GM12878 (cell line): ENCODE measurements at regions not wholly inside any gene's neighbourhood (a gene's known extent, or its start where the extent isn't known, plus 50 kb on each side); places are given as distances from the start of the nearest gene placed in this dataset.

ENCODE experiments used
- ATAC-seq: fragments of 200-7000 bp; cut with Tn5 transposase; 3 replicates; pipeline ENCODE4 v1.9.1; 2020; ENCODE audit warnings: mild to moderate bottlenecking, moderate library complexity
- BruUV-seq: library from RNA; stranded (reverse); fragments of 400-500 nt; replicated peaks from 2 replicates; lab custom pipeline; 2021; lab: Mats Ljungman, UMichigan
- CTCF ChIA-PET: fragments of 300-600 bp; sonication (Branson Sonifier 250); formaldehyde crosslinking; extraction: SDS; loops from one replicate; lab custom pipeline; 2021; ENCODE audit warnings: inconsistent platforms; lab: Yijun Ruan, JAX
- POLR2A ChIA-PET: fragments of 350-600 bp; formaldehyde crosslinking; extraction: SDS; loops from one replicate; lab custom pipeline; 2021; ENCODE audit warnings: inconsistent platforms; lab: Charles Lee
- RAD21 ChIA-PET: fragments of 300-600 bp; sonication (Branson Sonifier 250); formaldehyde crosslinking; loops from one replicate; lab custom pipeline; 2023; ENCODE audit warnings: antibody characterized with exemption; ENCODE audit not compliant: unreplicated experiment; lab: Charles Lee
- SMC1A ChIA-PET: fragments of 300-600 bp; sonication (Branson Sonifier 250); formaldehyde crosslinking; loops from one replicate; lab custom pipeline; 2023; ENCODE audit not compliant: unreplicated experiment, uncharacterized antibody; lab: Charles Lee
- DNase-seq: peaks from one replicate; pipeline ENCODE4 v3.0.0-alpha.2; 2011; ENCODE audit warnings: low read depth, low spot score
- FAIRE-seq: peaks from 3 replicates; lab custom pipeline; 2011; peaks lifted over from hg19 to GRCh38; lab: Jason Lieb, UNC
- H2AFZ ChIP-seq: 2 replicates; pipeline ENCODE4 v1.6.0; 2011; ENCODE audit warnings: low read depth, low read length, control low read depth; ENCODE audit not compliant: control insufficient read depth
- H3K27ac ChIP-seq: 2 replicates; pipeline ENCODE4 v1.5.1; 2011; ENCODE audit warnings: control low read depth; ENCODE audit not compliant: control insufficient read depth, insufficient read depth
- H3K27me3 ChIP-seq, 2 experiments: replicated peaks in 1 of 2; 2 replicates each; pipeline versions ENCODE4 v1.6.0 to v1.6.1; 2011; ENCODE audit warnings: low read length in 1 of 2; ENCODE audit not compliant: control insufficient read depth in 2 of 2, insufficient read depth in 2 of 2
- H3K36me3 ChIP-seq, 2 experiments: 2 replicates each; pipeline ENCODE4 v1.5.1; 2011; ENCODE audit warnings: low read length in 1 of 2; ENCODE audit not compliant: control insufficient read depth in 2 of 2, insufficient read depth in 2 of 2
- H3K4me1 ChIP-seq: 2 replicates; pipeline ENCODE4 v1.6.1; 2011; ENCODE audit warnings: mild to moderate bottlenecking, low read length, moderate library complexity, mixed read lengths; ENCODE audit not compliant: control insufficient read depth, insufficient read depth
- H3K4me2 ChIP-seq: 2 replicates; pipeline ENCODE4 v1.6.0; 2011; ENCODE audit warnings: control low read depth; ENCODE audit not compliant: control insufficient read depth, insufficient read depth
- H3K4me3 ChIP-seq: fragments of 200-600 bp; sonication (generic); 2 replicates; pipeline ENCODE4 v1.5.1; 2016
- H3K79me2 ChIP-seq: 2 replicates; pipeline ENCODE4 v1.6.0; 2011; ENCODE audit warnings: low read length; ENCODE audit not compliant: control insufficient read depth, insufficient read depth
- H3K9ac ChIP-seq: 2 replicates; pipeline ENCODE4 v1.8.0; 2011; ENCODE audit warnings: low read length, control low read depth, mixed read lengths; ENCODE audit not compliant: control insufficient read depth, insufficient read depth
- H3K9me3 ChIP-seq: replicated peaks from 3 replicates; pipeline ENCODE4 v1.5.1; 2011; ENCODE audit warnings: mild to moderate bottlenecking, low read length; ENCODE audit not compliant: control insufficient read depth, insufficient read depth
- H4K20me1 ChIP-seq: 2 replicates; pipeline ENCODE4 v1.6.0; 2011; ENCODE audit not compliant: control insufficient read depth, insufficient read depth
- CREB1 ChIP-seq: IDR thresholded peaks from 2 replicates; pipeline ENCODE4 v1.6.1; 2012; ENCODE audit warnings: low read depth, mild to moderate bottlenecking, inconsistent platforms
- FOXM1 ChIP-seq: IDR thresholded peaks from 2 replicates; pipeline ENCODE4 v1.6.1; 2012; ENCODE audit warnings: low read depth, mild to moderate bottlenecking, inconsistent platforms, low read length, moderate library complexity
- JUND ChIP-seq: IDR thresholded peaks from 2 replicates; pipeline ENCODE4 v1.6.1; 2012; ENCODE audit warnings: low read depth, mild to moderate bottlenecking, low read length, improper control_type of control experiment, moderate library complexity
- NRF1 ChIP-seq: conservative IDR thresholded peaks from 2 replicates; pipeline ENCODE4 v1.6.1; 2011; ENCODE audit warnings: mild to moderate bottlenecking, low read depth, low read length, improper control_type of control experiment
- PAX5 ChIP-seq: IDR thresholded peaks from 2 replicates; pipeline ENCODE4 v1.6.1; 2011; ENCODE audit warnings: low read depth, low read length, borderline replicate concordance
- SMC3 ChIP-seq: IDR thresholded peaks from 2 replicates; pipeline ENCODE4 v1.6.1; 2011; ENCODE audit warnings: low read length, improper control_type of control experiment, borderline replicate concordance
- SP1 ChIP-seq: IDR thresholded peaks from one replicate; pipeline ENCODE4 v1.6.1; 2011; ENCODE audit warnings: low read depth, low read length
- SREBF2 ChIP-seq: IDR thresholded peaks from 2 replicates; pipeline ENCODE4 v1.6.1; 2012; ENCODE audit warnings: mild to moderate bottlenecking, low read length
- WGBS: methylation state at CpG from one replicate; pipeline ENCODE4 v1.1.6; 2016; ENCODE audit warnings: low lambda C conversion rate; ENCODE audit not compliant: insufficient replicate concordance, insufficient coverage; ENCODE audit errors: missing lambda C conversion rate; 5-methylcytosine and 5-hydroxymethylcytosine counted together
- in situ Hi-C: fragments of 300-500 bp; cut with MboI; formaldehyde crosslinking; loops from 9 replicates; pipeline ENCODE4 v1.14.3; 2018; ENCODE audit warnings: mixed read lengths
- intact Hi-C: fragments of 100-400 bp; cut with micrococcal nuclease; formaldehyde crosslinking; loops from one replicate; pipeline ENCODE4 v1.14.2; 2022; ENCODE audit not compliant: unreplicated experiment
- TF ChIP-seq, protein P1 (sequence below): fragments of 450-650 bp; IDR thresholded peaks from 2 replicates; pipeline ENCODE4 v1.6.1; 2018; ENCODE audit warnings: borderline replicate concordance, mild to moderate bottlenecking; ENCODE audit not compliant: partially characterized antibody
- TF ChIP-seq, protein P2 (sequence below), 3 experiments: IDR thresholded peaks in 2 of 3; conservative IDR thresholded peaks in 1 of 3; 2 replicates each; pipeline ENCODE4 v1.5.1; 2011; ENCODE audit warnings: low read depth in 3 of 3, low read length in 3 of 3, mild to moderate bottlenecking in 3 of 3, control low read depth in 2 of 3, moderate library complexity in 2 of 3, inconsistent platforms in 1 of 3, mixed read lengths in 1 of 3; ENCODE audit not compliant: control insufficient read depth in 2 of 3, insufficient read depth in 1 of 3; ENCODE audit errors: extremely low read depth in 1 of 3
- TF ChIP-seq, protein P3 (sequence below): fragments of 450-650 bp; IDR thresholded peaks from 2 replicates; pipeline ENCODE4 v1.6.1; 2016; ENCODE audit warnings: mild to moderate bottlenecking
- TF ChIP-seq, protein P4 (sequence below): fragments of 450-650 bp; IDR thresholded peaks from 2 replicates; pipeline ENCODE4 v1.6.1; 2017; ENCODE audit warnings: mild to moderate bottlenecking

DNA sequence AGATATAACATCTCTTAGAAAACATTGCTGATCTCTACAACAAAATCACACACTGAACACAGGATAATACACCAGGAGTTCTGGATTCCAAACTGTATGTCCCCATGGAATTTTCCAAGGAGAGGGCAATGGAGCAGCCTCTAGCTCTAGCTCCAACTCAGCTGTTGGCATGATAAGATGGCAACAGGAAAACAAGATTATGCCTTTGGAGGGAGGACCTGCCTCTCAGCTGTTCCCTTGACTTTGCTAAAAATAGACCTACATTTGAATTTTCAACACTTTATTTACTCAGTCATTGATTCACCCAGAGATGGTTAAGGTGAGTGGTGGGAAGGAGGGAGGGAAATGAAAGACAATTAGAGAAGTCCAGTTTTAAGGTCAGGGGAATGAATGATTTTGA lies 246.7 kb downstream of the ALDH8A1 start (continued):
- TF ChIP-seq JUND, result no peak
- TF ChIP-seq, protein P1, sequence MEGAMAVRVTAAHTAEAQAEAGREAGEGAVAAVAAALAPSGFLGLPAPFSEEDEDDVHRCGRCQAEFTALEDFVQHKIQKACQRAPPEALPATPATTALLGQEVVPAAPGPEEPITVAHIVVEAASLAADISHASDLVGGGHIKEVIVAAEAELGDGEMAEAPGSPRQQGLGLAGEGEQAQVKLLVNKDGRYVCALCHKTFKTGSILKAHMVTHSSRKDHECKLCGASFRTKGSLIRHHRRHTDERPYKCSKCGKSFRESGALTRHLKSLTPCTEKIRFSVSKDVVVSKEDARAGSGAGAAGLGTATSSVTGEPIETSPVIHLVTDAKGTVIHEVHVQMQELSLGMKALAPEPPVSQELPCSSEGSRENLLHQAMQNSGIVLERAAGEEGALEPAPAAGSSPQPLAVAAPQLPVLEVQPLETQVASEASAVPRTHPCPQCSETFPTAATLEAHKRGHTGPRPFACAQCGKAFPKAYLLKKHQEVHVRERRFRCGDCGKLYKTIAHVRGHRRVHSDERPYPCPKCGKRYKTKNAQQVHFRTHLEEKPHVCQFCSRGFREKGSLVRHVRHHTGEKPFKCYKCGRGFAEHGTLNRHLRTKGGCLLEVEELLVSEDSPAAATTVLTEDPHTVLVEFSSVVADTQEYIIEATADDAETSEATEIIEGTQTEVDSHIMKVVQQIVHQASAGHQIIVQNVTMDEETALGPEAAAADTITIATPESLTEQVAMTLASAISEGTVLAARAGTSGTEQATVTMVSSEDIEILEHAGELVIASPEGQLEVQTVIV, result no peak
- no peak for TF ChIP-seq PAX5
- no peak for TF ChIP-seq SP1
- TF ChIP-seq, protein P2, sequence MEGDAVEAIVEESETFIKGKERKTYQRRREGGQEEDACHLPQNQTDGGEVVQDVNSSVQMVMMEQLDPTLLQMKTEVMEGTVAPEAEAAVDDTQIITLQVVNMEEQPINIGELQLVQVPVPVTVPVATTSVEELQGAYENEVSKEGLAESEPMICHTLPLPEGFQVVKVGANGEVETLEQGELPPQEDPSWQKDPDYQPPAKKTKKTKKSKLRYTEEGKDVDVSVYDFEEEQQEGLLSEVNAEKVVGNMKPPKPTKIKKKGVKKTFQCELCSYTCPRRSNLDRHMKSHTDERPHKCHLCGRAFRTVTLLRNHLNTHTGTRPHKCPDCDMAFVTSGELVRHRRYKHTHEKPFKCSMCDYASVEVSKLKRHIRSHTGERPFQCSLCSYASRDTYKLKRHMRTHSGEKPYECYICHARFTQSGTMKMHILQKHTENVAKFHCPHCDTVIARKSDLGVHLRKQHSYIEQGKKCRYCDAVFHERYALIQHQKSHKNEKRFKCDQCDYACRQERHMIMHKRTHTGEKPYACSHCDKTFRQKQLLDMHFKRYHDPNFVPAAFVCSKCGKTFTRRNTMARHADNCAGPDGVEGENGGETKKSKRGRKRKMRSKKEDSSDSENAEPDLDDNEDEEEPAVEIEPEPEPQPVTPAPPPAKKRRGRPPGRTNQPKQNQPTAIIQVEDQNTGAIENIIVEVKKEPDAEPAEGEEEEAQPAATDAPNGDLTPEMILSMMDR (IDR thresholded peaks at IDR 0.05 in 2 of 3, conservative IDR thresholded peaks at IDR 0.05 in 1 of 3; ENCODE audit: control insufficient read depth in 2 of 3, extremely low read depth in 1 of 3, insufficient read depth in 1 of 3, low read depth in 3 of 3, low read length in 3 of 3), result no peak
- TF ChIP-seq, all 136 proteins: peak for 0

DNA sequence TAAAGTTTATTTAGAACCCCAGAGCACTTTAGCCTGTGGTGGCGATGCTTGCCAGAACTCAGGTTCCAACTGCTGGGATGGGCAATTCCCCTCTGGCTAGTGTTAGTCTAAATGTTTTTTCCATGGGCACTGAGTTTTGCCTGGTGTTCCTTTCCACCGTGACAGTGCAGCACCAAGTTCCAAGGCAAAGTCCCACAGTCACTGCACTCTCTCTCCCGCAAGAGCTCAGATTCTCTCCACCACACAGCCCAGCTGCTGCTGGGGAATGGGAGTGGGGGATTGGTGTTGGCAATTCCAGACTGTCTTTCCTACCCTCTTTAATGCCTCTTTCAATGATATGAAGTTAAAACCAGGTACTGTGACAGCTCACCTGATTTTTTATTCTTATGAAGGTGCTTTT lies 247.6 kb downstream of the ALDH8A1 start:
- Histone ChIP-seq H4K20me1 (no peaks in the 10 kb centered on the region), H3K9ac (no peak overlapping the region), H2AFZ (no peak overlapping the region), H3K27ac (no peak overlapping the region), H3K79me2 (no peaks in the 10 kb centered on the region), H3K4me3 (no peak overlapping the region), H3K36me3 (no peaks in the 10 kb centered on the region), H3K9me3 (no peaks in the 10 kb centered on the region)
- DNase-seq (no peak), ATAC-seq (no peak)
- CTCF ChIA-PET, result no interaction called here
- no peak for TF ChIP-seq SP1
- no peak for TF ChIP-seq SREBF2
- TF ChIP-seq, protein P3, sequence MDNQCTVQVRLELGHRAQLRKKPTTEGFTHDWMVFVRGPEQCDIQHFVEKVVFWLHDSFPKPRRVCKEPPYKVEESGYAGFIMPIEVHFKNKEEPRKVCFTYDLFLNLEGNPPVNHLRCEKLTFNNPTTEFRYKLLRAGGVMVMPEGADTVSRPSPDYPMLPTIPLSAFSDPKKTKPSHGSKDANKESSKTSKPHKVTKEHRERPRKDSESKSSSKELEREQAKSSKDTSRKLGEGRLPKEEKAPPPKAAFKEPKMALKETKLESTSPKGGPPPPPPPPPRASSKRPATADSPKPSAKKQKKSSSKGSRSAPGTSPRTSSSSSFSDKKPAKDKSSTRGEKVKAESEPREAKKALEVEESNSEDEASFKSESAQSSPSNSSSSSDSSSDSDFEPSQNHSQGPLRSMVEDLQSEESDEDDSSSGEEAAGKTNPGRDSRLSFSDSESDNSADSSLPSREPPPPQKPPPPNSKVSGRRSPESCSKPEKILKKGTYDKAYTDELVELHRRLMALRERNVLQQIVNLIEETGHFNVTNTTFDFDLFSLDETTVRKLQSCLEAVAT, result no peak
- no peak for TF ChIP-seq NRF1
- TF ChIP-seq FOXM1, result no peak
- TF ChIP-seq, protein P2 (IDR thresholded peaks at IDR 0.05 in 2 of 3, conservative IDR thresholded peaks at IDR 0.05 in 1 of 3; ENCODE audit: control insufficient read depth in 2 of 3, extremely low read depth in 1 of 3, insufficient read depth in 1 of 3, low read depth in 3 of 3, low read length in 3 of 3), result no peak
- TF ChIP-seq SMC3, result no peak
- TF ChIP-seq CREB1, result no peak
- TF ChIP-seq, protein P4, sequence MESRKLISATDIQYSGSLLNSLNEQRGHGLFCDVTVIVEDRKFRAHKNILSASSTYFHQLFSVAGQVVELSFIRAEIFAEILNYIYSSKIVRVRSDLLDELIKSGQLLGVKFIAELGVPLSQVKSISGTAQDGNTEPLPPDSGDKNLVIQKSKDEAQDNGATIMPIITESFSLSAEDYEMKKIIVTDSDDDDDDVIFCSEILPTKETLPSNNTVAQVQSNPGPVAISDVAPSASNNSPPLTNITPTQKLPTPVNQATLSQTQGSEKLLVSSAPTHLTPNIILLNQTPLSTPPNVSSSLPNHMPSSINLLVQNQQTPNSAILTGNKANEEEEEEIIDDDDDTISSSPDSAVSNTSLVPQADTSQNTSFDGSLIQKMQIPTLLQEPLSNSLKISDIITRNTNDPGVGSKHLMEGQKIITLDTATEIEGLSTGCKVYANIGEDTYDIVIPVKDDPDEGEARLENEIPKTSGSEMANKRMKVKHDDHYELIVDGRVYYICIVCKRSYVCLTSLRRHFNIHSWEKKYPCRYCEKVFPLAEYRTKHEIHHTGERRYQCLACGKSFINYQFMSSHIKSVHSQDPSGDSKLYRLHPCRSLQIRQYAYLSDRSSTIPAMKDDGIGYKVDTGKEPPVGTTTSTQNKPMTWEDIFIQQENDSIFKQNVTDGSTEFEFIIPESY, result no peak
- TF ChIP-seq, all 136 proteins: peak for 0
- Histone ChIP-seq H3K27me3 (no peaks in the 10 kb centered on the region; a peak in 2 of 4 replicates), H3K4me1 (no peaks in the 10 kb centered on the region), H3K4me2 (no peak overlapping the region)
- intact Hi-C loops (no loop called here), in situ Hi-C loops (no loop called here)
- POLR2A ChIA-PET, result no interaction called here
- no TSS peak for BruUV-seq
- 66% methylated on average over 3 of the region's 3 CpGs for WGBS
- SMC1A ChIA-PET, result no interaction called here
- RAD21 ChIA-PET, result no interaction called here
- FAIRE-seq, result no peak
